NCI-H524 (cell line): ENCODE measurements at regions not wholly inside any gene's neighbourhood (a gene's known extent, or its start where the extent isn't known, plus 50 kb on each side); places are given as distances from the start of the nearest gene placed in this dataset.
"Not testable (repeated sequence)": the region's sequence is repeated elsewhere in the genome, so short reads cannot be mapped to it uniquely, and the experiment has no call there.

ENCODE experiments used
- DNase-seq, 2 experiments: peaks; one replicate each; lab custom pipeline; 2025; lab: John Stamatoyannopoulos, UW

GRCh38 chr10:118965645-118966044 is 63.9 kb upstream of the NANOS1 start:
- peak; percentile 62 to 73 for DNase-seq

GRCh38 chr10:118966076-118966849 is 63.3 kb upstream of the NANOS1 start:
- DNase-seq: no peak

GRCh38 chr10:118966850-118967125 is 62.7 kb upstream of the NANOS1 start:
- no peak for DNase-seq

GRCh38 chr10:118967160-118967559 is 62.4 kb upstream of the NANOS1 start:
- DNase-seq: no peak

- peak in 1 of 2 experiments; percentile 16 for DNase-seq
Measured at GRCh38 chr10:118968060-118968459, 61.5 kb upstream of the NANOS1 start.

- peak; percentile 48 to 50 for DNase-seq
Measured at GRCh38 chr10:118968482-118968881, 61.0 kb upstream of the NANOS1 start.

- no peak for DNase-seq
Measured at GRCh38 chr10:118969014-118969413, 60.5 kb upstream of the NANOS1 start.

GRCh38 chr10:118970770-118971169 is 58.7 kb upstream of the NANOS1 start:
- peak; percentile 65 to 79 for DNase-seq

- peak in 1 of 2 experiments; percentile 3 for DNase-seq
Measured at GRCh38 chr10:118971187-118971586, 58.3 kb upstream of the NANOS1 start.

GRCh38 chr10:118971876-118972275 is 57.6 kb upstream of the NANOS1 start:
- no peak for DNase-seq

GRCh38 chr10:118973744-118974143 is 55.8 kb upstream of the NANOS1 start:
- DNase-seq: no peak

GRCh38 chr10:118974951-118975350 is 54.6 kb upstream of the NANOS1 start:
- no peak for DNase-seq

- DNase-seq: not testable (repeated sequence)
Measured at GRCh38 chr10:118976219-118976618, 53.3 kb upstream of the NANOS1 start.

GRCh38 chr10:118977022-118977599 is 52.4 kb upstream of the NANOS1 start:
- DNase-seq: no peak

- no peak for DNase-seq
Measured at GRCh38 chr10:118977835-118978234, 51.7 kb upstream of the NANOS1 start.

- no peak for DNase-seq
Measured at GRCh38 chr10:118978316-118978997, 51.1 kb upstream of the NANOS1 start.

- no peak for DNase-seq
Measured at GRCh38 chr10:118978998-118979350, 50.5 kb upstream of the NANOS1 start.

GRCh38 chr10:118979661-118980060 is 49.9 kb upstream of the NANOS1 start:
- no peak for DNase-seq
